Transverse colon (tissue), 4 donors: ENCODE measurements at regions not wholly inside any gene's neighbourhood (a gene's known extent, or its start where the extent isn't known, plus 50 kb on each side); places are given as distances from the start of the nearest gene placed in this dataset.

ENCODE experiments used
- POLR2A ChIP-seq: fragments of 450-650 bp; IDR thresholded peaks from one replicate; pipeline ENCODE4 v1.6.1; 2016; ENCODE audit warnings: antibody characterized with exemption, mild to moderate bottlenecking, moderate library complexity
- POLR2AphosphoS5 ChIP-seq, 3 donors: sonication (generic); formaldehyde crosslinking; IDR thresholded peaks; one replicate each; pipeline ENCODE4 v1.6.1; 2016; ENCODE audit warnings: antibody characterized with exemption in 3 of 3
- TF ChIP-seq, protein P1 (sequence below), 5 experiments: fragments of 200-600 bp in 3 of 5; fragments of 450-650 bp in 2 of 5; sonication (generic) in 3 of 5; IDR thresholded peaks; 1 replicate in 2 of 5; 2 replicates in 3 of 5; pipeline ENCODE4 v1.5.1; 2016 to 2017; ENCODE audit warnings: antibody characterized with exemption in 5 of 5, inconsistent platforms in 3 of 5, mild to moderate bottlenecking in 2 of 5, moderate library complexity in 1 of 5

DNA sequence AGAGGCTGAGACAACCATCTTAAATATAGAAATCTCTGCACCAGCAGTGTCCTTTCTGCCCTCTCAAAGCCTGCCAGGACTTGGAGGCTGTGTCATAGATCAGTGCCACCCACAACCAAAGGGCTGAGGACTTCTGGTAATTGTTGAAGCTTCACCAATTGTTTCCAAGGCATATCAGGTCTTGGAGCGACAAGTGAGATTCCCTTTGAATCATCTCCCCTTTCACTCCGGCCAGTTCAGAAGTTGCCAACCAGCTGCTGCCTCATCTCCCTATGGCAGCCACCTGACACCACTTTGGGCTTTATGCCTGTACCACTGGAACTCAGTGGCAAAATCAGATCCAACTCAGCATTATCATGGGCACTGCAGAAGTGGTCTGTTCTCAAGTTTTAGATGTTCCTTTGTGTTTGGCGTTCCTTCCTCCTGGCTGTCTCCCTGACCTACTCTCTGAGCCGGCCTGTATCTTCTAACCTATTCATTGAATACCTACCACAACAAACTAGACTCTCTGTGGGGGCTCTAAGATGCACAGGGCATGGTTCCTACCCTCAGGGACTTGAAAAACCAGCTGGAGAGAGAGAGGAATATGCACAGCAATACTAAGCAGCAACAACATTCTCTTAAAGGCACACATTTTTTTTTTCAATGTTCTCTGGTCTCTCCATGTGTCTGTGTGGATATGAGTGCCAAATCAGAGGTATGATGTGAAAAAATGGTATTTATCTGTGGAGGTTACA is 90.8 kb upstream of the PFN2 start:
- TF ChIP-seq, protein P1, sequence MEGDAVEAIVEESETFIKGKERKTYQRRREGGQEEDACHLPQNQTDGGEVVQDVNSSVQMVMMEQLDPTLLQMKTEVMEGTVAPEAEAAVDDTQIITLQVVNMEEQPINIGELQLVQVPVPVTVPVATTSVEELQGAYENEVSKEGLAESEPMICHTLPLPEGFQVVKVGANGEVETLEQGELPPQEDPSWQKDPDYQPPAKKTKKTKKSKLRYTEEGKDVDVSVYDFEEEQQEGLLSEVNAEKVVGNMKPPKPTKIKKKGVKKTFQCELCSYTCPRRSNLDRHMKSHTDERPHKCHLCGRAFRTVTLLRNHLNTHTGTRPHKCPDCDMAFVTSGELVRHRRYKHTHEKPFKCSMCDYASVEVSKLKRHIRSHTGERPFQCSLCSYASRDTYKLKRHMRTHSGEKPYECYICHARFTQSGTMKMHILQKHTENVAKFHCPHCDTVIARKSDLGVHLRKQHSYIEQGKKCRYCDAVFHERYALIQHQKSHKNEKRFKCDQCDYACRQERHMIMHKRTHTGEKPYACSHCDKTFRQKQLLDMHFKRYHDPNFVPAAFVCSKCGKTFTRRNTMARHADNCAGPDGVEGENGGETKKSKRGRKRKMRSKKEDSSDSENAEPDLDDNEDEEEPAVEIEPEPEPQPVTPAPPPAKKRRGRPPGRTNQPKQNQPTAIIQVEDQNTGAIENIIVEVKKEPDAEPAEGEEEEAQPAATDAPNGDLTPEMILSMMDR (IDR thresholded peaks at IDR 0.05): no peak
- TF ChIP-seq POLR2AphosphoS5 (IDR thresholded peaks at IDR 0.05) (no peak), POLR2A (no peak)
